Smooth muscle cell (in vitro differentiated cells): ENCODE measurements at regions not wholly inside any gene's neighbourhood (a gene's known extent, or its start where the extent isn't known, plus 50 kb on each side); places are given as distances from the start of the nearest gene placed in this dataset.
A peak's percentile ranks its signal among the peaks of the same experiment; 100 is the strongest.

Experiments
- DNase-seq: peaks from one replicate; lab custom pipeline; 2025; ENCODE audit not compliant: unreplicated experiment; lab: John Stamatoyannopoulos, UW
- H2AFZ ChIP-seq: fragments of 200-600 bp; sonication (generic); 2 replicates; pipeline ENCODE4 v1.6.0; 2016; ENCODE audit warnings: antibody characterized with exemption, low read depth, mild to moderate bottlenecking
- H3F3A ChIP-seq: fragments of 200-600 bp; sonication (generic); 2 replicates; pipeline ENCODE4 v1.6.0; 2017; ENCODE audit warnings: antibody characterized with exemption, low read depth
- H3K27ac ChIP-seq: fragments of 200-600 bp; sonication (generic); 2 replicates; pipeline ENCODE4 v1.5.1; 2016; ENCODE audit warnings: low read depth, mild to moderate bottlenecking
- H3K27me3 ChIP-seq: fragments of 200-600 bp; sonication (generic); 2 replicates; pipeline ENCODE4 v1.6.1; 2016; ENCODE audit warnings: low read depth, mild to moderate bottlenecking
- H3K36me3 ChIP-seq: fragments of 200-600 bp; sonication (generic); 2 replicates; pipeline ENCODE4 v1.5.1; 2016; ENCODE audit warnings: low read depth
- H3K4me1 ChIP-seq: fragments of 200-600 bp; sonication (generic); 2 replicates; pipeline ENCODE4 v1.5.1; 2016; ENCODE audit warnings: low read depth
- H3K4me2 ChIP-seq: fragments of 200-600 bp; sonication (generic); 2 replicates; pipeline ENCODE4 v1.6.0; 2016; ENCODE audit warnings: mild to moderate bottlenecking
- H3K4me3 ChIP-seq: fragments of 200-600 bp; sonication (generic); 2 replicates; pipeline ENCODE4 v1.5.1; 2016; ENCODE audit warnings: mild to moderate bottlenecking
- H3K79me2 ChIP-seq: fragments of 200-600 bp; sonication (generic); 2 replicates; pipeline ENCODE4 v1.6.0; 2016; ENCODE audit warnings: low read depth, mild to moderate bottlenecking
- H3K9ac ChIP-seq: fragments of 200-600 bp; sonication (generic); 2 replicates; pipeline ENCODE4 v1.6.0; 2016; ENCODE audit warnings: low read depth
- H3K9me3 ChIP-seq: fragments of 200-600 bp; sonication (generic); replicated peaks from 2 replicates; pipeline ENCODE4 v1.5.1; 2016; ENCODE audit warnings: low read depth
- H4K20me1 ChIP-seq: fragments of 200-600 bp; sonication (generic); 2 replicates; pipeline ENCODE4 v1.6.0; 2016; ENCODE audit warnings: low read depth
- WGBS: methylation state at CpG from one replicate; pipeline ENCODE4 v1.1.7; 2016; ENCODE audit warnings: low lambda C conversion rate; 5-methylcytosine and 5-hydroxymethylcytosine counted together
- TF ChIP-seq, protein P1 (sequence below): fragments of 200-600 bp; sonication (generic); IDR thresholded peaks from 2 replicates; pipeline ENCODE4 v1.5.1; 2017; ENCODE audit warnings: borderline replicate concordance, mild to moderate bottlenecking, antibody characterized with exemption; ENCODE audit not compliant: insufficient read depth, poor library complexity, severe bottlenecking

DNA sequence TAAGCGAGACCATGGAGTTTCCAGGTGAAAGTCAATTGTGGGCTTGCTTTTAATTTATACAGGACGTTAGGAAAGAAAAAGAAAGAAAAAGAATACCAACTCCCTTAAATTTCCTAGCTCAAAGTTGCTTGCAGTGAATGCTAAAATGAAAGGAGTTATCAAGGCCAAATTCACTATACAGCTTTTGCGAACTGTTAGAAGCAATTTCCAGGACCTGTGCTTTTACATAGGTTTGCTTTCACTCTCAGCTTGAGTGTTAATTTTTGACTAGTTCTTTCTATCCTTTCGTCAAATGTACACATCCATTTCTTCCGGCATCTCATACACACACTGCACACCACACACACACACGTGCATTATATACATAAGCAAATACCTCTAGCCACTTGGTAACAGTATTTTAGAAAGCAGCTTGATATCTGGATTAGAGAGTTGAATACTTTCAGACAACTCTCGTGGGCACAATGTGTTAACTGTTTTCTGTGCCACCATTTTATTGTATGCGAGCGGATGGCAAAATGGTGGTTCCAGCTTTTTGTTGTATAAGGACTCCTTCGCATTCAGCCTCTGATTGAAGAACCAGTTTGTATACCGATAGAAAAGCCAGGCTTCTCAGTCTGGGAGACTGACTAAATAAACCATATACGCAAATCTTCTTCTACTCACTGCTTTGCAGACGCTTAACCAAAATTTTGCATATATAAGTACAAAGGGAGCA, 381.8 kb downstream of the MTX2 start:
- Histone ChIP-seq H3K4me3 (no peak overlapping the region), H3K9me3 (no peaks in the 10 kb centered on the region), H3F3A (no peaks in the 10 kb centered on the region), H3K9ac (no peak overlapping the region), H3K79me2 (no peaks in the 10 kb centered on the region), H3K4me1 (no peaks in the 10 kb centered on the region), H2AFZ (no peak overlapping the region), H3K4me2 (no peak overlapping the region), H3K36me3 (no peaks in the 10 kb centered on the region), H3K27ac (no peak overlapping the region), H3K27me3 (peaks cover 28% of the 10 kb centered on the region), H4K20me1 (no peaks in the 10 kb centered on the region)
- DNase-seq = no peak
- 92% methylated on average over 13 of the region's 13 CpGs for WGBS
- TF ChIP-seq, protein P1, sequence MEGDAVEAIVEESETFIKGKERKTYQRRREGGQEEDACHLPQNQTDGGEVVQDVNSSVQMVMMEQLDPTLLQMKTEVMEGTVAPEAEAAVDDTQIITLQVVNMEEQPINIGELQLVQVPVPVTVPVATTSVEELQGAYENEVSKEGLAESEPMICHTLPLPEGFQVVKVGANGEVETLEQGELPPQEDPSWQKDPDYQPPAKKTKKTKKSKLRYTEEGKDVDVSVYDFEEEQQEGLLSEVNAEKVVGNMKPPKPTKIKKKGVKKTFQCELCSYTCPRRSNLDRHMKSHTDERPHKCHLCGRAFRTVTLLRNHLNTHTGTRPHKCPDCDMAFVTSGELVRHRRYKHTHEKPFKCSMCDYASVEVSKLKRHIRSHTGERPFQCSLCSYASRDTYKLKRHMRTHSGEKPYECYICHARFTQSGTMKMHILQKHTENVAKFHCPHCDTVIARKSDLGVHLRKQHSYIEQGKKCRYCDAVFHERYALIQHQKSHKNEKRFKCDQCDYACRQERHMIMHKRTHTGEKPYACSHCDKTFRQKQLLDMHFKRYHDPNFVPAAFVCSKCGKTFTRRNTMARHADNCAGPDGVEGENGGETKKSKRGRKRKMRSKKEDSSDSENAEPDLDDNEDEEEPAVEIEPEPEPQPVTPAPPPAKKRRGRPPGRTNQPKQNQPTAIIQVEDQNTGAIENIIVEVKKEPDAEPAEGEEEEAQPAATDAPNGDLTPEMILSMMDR = no peak

GRCh38 chr2:176652300-176653182, 383.3 kb downstream of the MTX2 start:
- TF ChIP-seq, protein P1 = peak; percentile 81
- Histone ChIP-seq H3K27me3 (peaks cover 15% of the 10 kb centered on the region), H3F3A (no peaks in the 10 kb centered on the region), H3K79me2 (no peaks in the 10 kb centered on the region), H3K4me3 (no peak overlapping the region), H3K9ac (no peak overlapping the region), H3K36me3 (no peaks in the 10 kb centered on the region), H3K4me1 (no peaks in the 10 kb centered on the region), H3K27ac (no peak overlapping the region), H3K4me2 (no peak overlapping the region), H3K9me3 (no peaks in the 10 kb centered on the region), H4K20me1 (no peaks in the 10 kb centered on the region), H2AFZ (no peak overlapping the region)
- no peak for DNase-seq
- 59% methylated on average over 9 of the region's 9 CpGs for WGBS

DNA sequence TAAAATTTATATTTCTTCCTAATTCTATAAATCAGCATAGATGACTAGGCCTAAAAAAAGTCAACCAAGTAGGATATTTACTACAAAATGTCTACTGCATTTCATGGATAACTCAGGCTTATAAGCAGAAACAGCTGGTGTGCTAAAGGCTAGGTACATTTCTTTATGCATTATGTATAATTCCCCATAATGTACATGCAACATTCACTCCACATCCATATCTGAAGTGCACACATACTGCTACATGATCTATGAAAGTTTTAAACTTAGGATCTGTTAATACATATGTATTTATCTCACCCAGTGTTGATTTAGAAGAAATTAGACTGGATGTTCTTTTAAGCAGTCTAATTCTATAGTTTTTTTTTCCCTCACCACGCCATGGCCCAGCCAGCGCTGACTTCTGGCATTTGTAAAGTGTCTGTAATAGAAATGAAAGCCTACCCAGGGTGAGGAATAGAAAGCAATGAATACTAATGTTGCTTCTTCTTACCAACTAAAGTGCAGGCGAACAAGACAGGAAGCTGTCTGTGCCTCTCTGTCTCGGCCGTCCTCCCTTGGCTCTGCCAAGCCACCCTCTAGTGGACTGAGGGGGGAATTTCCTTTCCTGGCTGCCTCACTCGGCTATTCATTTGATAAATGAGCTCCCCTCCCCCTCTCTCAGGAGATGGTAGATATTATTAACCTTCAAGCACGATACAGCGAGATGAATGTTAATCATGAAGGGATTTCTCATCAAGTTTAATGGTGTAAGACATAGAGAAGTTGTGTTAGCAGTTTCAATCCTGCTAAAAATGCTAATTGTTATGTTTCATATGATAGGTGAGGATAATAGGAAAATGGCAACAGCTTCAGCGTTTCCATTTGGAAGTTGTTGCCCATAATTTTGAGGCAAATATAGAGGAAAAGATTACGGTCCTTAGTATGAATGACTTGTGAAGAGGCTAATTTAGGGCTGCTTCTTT, 384.5 kb downstream of the MTX2 start:
- no peak overlapping the region for H3K4me3 ChIP-seq
- H3K9ac ChIP-seq = no peak overlapping the region
- H3K4me2 ChIP-seq = peak overlapping the region; percentile 28
- peaks cover 16% of the 10 kb centered on the region for H3K27me3 ChIP-seq
- H2AFZ ChIP-seq = peak overlapping the region; percentile 31
- no peaks in the 10 kb centered on the region for H3K79me2 ChIP-seq
- no peaks in the 10 kb centered on the region for H3K9me3 ChIP-seq
- H3K27ac ChIP-seq = no peak overlapping the region
- TF ChIP-seq, protein P1 = peak; percentile 67
- H3F3A ChIP-seq = no peaks in the 10 kb centered on the region
- DNase-seq = no peak
- no peaks in the 10 kb centered on the region for H3K36me3 ChIP-seq
- H4K20me1 ChIP-seq = no peaks in the 10 kb centered on the region
- 16% methylated on average over 10 of the region's 10 CpGs for WGBS
- no peaks in the 10 kb centered on the region for H3K4me1 ChIP-seq
